GM19324 (cell line): ENCODE measurements at regions not wholly inside any gene's neighbourhood (a gene's known extent, or its start where the extent isn't known, plus 50 kb on each side); places are given as distances from the start of the nearest gene placed in this dataset.
"Not testable (repeated sequence)": the region's sequence is repeated elsewhere in the genome, so short reads cannot be mapped to it uniquely, and the experiment has no call there.

ENCODE experiments used
- ATAC-seq: cut with Tn5 transposase; IDR thresholded peaks from one replicate; pipeline ENCODE4 v1.9.1; 2021; ENCODE audit warnings: mild to moderate bottlenecking, moderate library complexity; ENCODE audit not compliant: unreplicated experiment, low FRiP score

- ATAC-seq: no peak
Measured at GRCh38 chr16:79381603-79382042, 218.9 kb downstream of the MAF start.

GRCh38 chr16:79380995-79381602, 219.4 kb downstream of the MAF start:
- no peak for ATAC-seq

- ATAC-seq: no peak
Measured at GRCh38 chr16:79379095-79379494, 221.4 kb downstream of the MAF start.

- ATAC-seq: not testable (repeated sequence)
Measured at GRCh38 chr16:79377082-79377481, 223.5 kb downstream of the MAF start.

GRCh38 chr16:79375351-79375750, 225.2 kb downstream of the MAF start:
- no peak for ATAC-seq

GRCh38 chr16:79372503-79373184, 227.9 kb downstream of the MAF start:
- no peak for ATAC-seq

- no peak for ATAC-seq
Measured at GRCh38 chr16:79370736-79371135, 229.8 kb downstream of the MAF start.

- no peak for ATAC-seq
Measured at GRCh38 chr16:79369796-79370195, 230.7 kb downstream of the MAF start.

GRCh38 chr16:79367822-79368221, 232.7 kb downstream of the MAF start:
- no peak for ATAC-seq

- no peak for ATAC-seq
Measured at GRCh38 chr16:79366635-79367034, 233.9 kb downstream of the MAF start.

GRCh38 chr16:79365702-79366101, 234.8 kb downstream of the MAF start:
- ATAC-seq: no peak

- no peak for ATAC-seq
Measured at GRCh38 chr16:79363484-79363883, 237.1 kb downstream of the MAF start.

- no peak for ATAC-seq
Measured at GRCh38 chr16:79363035-79363434, 237.5 kb downstream of the MAF start.

GRCh38 chr16:79362300-79362970, 238.1 kb downstream of the MAF start:
- ATAC-seq: no peak

GRCh38 chr16:79361132-79361751, 239.3 kb downstream of the MAF start:
- no peak for ATAC-seq

GRCh38 chr16:79360267-79360666, 240.3 kb downstream of the MAF start:
- no peak for ATAC-seq

- ATAC-seq: no peak
Measured at GRCh38 chr16:79359082-79359481, 241.5 kb downstream of the MAF start.

- ATAC-seq: no peak
Measured at GRCh38 chr16:79358188-79358587, 242.3 kb downstream of the MAF start.

GRCh38 chr16:79355600-79356358, 244.8 kb downstream of the MAF start:
- no peak for ATAC-seq

GRCh38 chr16:79351927-79352326, 248.6 kb downstream of the MAF start:
- ATAC-seq: no peak

- ATAC-seq: no peak
Measured at GRCh38 chr16:79349803-79350202, 250.7 kb downstream of the MAF start.
